T-cell (primary cell): ENCODE measurements at regions not wholly inside any gene's neighbourhood (a gene's known extent, or its start where the extent isn't known, plus 50 kb on each side); places are given as distances from the start of the nearest gene placed in this dataset.

ENCODE experiments used
- ATAC-seq, 4 experiments: fragments of 200-7000 bp in 3 of 4; fragments of 150-1000 bp in 1 of 4; cut with Tn5 transposase; replicated peaks in 1 of 4; 1 replicate in 3 of 4; 2 replicates in 1 of 4; pipeline ENCODE4 v1.10.0; 2021; ENCODE audit warnings: moderate library complexity in 3 of 4, mild to moderate bottlenecking in 2 of 4, moderate number of reproducible peaks in 1 of 4
- CTCF ChIA-PET, 2 donors: fragments of 300-600 bp; sonication (Branson Sonifier 250); formaldehyde crosslinking; loops; one replicate each; lab custom pipeline; 2022; ENCODE audit warnings: antibody characterized with exemption in 2 of 2; lab: Charles Lee
- POLR2A ChIA-PET, 2 donors: fragments of 300-600 bp; sonication (Branson Sonifier 250); formaldehyde crosslinking; loops; one replicate each; lab custom pipeline; 2022; ENCODE audit warnings: antibody characterized with exemption in 2 of 2; lab: Charles Lee
- DNase-seq, 35 experiments: peaks; one replicate each; pipeline versions ENCODE4 v3.0.0 to v3.0.0-alpha.2; 2013 to 2023
- H3K27ac ChIP-seq: one replicate; pipeline ENCODE4 v1.5.1; 2013; ENCODE audit warnings: low read length
- H3K27me3 ChIP-seq, 2 experiments: replicated peaks in 1 of 2; 1 replicate in 1 of 2; 2 replicates in 1 of 2; pipeline versions ENCODE4 v1.6.1 to v1.7.0; 2013; ENCODE audit warnings: low read length in 1 of 2, mixed read lengths in 1 of 2; ENCODE audit not compliant: control insufficient read depth in 2 of 2, insufficient read depth in 2 of 2; ENCODE audit errors: extremely low read depth in 1 of 2
- H3K36me3 ChIP-seq, 2 donors: 1 replicate in 1 of 2; 2 replicates in 1 of 2; pipeline versions ENCODE4 v1.6.1 to v1.7.0; 2013; ENCODE audit warnings: low read length in 1 of 2; ENCODE audit not compliant: control insufficient read depth in 2 of 2, insufficient read depth in 1 of 2; ENCODE audit errors: extremely low read depth in 1 of 2
- H3K4me1 ChIP-seq, 2 experiments: 1 replicate in 1 of 2; 2 replicates in 1 of 2; pipeline versions ENCODE4 v1.6.1 to v1.7.0; 2013; ENCODE audit warnings: low read length in 2 of 2, mixed read lengths in 1 of 2; ENCODE audit not compliant: insufficient read depth in 2 of 2, control insufficient read depth in 1 of 2; ENCODE audit errors: extremely low read depth in 1 of 2
- H3K4me3 ChIP-seq, 2 donors: 1 replicate in 1 of 2; 2 replicates in 1 of 2; pipeline versions ENCODE4 v1.5.1 to v1.7.0; 2013; ENCODE audit warnings: mild to moderate bottlenecking in 2 of 2, low read length in 1 of 2, moderate library complexity in 1 of 2; ENCODE audit not compliant: control insufficient read depth in 1 of 2; ENCODE audit errors: extremely low read depth in 1 of 2
- H3K9me3 ChIP-seq: 2 replicates; pipeline ENCODE4 v1.7.0; 2013
- H3K27ac Mint-ChIP-seq, 2 donors: one replicate each; pipeline ENCODE4 v1.8.0; 2020 to 2021; ENCODE audit warnings: mild to moderate bottlenecking in 2 of 2, mixed read lengths in 2 of 2
- H3K27me3 Mint-ChIP-seq, 2 donors: one replicate each; pipeline ENCODE4 v1.8.0; 2021 to 2022; ENCODE audit warnings: mixed read lengths in 2 of 2
- H3K36me3 Mint-ChIP-seq: one replicate; pipeline ENCODE4 v1.8.0; 2021; ENCODE audit warnings: mixed read lengths
- H3K4me1 Mint-ChIP-seq, 3 donors: one replicate each; pipeline ENCODE4 v1.8.0; 2020 to 2022; ENCODE audit warnings: mixed read lengths in 3 of 3, mild to moderate bottlenecking in 1 of 3
- H3K4me3 Mint-ChIP-seq, 3 donors: one replicate each; pipeline ENCODE4 v1.8.0; 2020 to 2022; ENCODE audit warnings: mild to moderate bottlenecking in 3 of 3, mixed read lengths in 3 of 3, moderate library complexity in 3 of 3
- H3K9me3 Mint-ChIP-seq, 3 donors: one replicate each; pipeline ENCODE4 v1.8.0; 2020 to 2022; ENCODE audit warnings: mixed read lengths in 3 of 3
- WGBS: methylation state at CpG from one replicate; pipeline ENCODE4 v1.1.5; 2013; ENCODE audit warnings: missing lambda C conversion rate; ENCODE audit not compliant: insufficient coverage; 5-methylcytosine and 5-hydroxymethylcytosine counted together

GRCh38 chr1:72485801-72486200, 203.5 kb upstream of the NEGR1 start:
- Mint-ChIP-seq H3K4me1 (peaks cover 0 to 5% (median 3%) of the 10 kb centered on the region in 3 donors), H3K27me3 (no peaks in the 10 kb centered on the region), H3K36me3 (no peaks in the 10 kb centered on the region), H3K4me3 (no peak overlapping the region), H3K27ac (no peak overlapping the region), H3K9me3 (peaks cover 1 to 23% (median 10%) of the 10 kb centered on the region in 3 donors)
- H3K4me3 ChIP-seq = no peak overlapping the region
- no peaks in the 10 kb centered on the region for H3K36me3 ChIP-seq
- CTCF ChIA-PET = no interaction called here
- no peak for ATAC-seq
- no CpG with 5 or more reads among the region's 1 CpG for WGBS
- POLR2A ChIA-PET = no interaction called here
- no peaks in the 10 kb centered on the region for H3K9me3 ChIP-seq
- DNase-seq = no peak
- H3K27ac ChIP-seq = no peak overlapping the region
- H3K4me1 ChIP-seq = peaks cover 0 to 6% of the 10 kb centered on the region in 2 experiments
- H3K27me3 ChIP-seq = no peaks in the 10 kb centered on the region

- H3K27ac ChIP-seq = no peak overlapping the region
- ChIA-PET CTCF (no interaction called here), POLR2A (no interaction called here)
- peaks cover 10 to 30% (median 12%) of the 10 kb centered on the region in 3 donors for H3K9me3 Mint-ChIP-seq
- H3K4me1 ChIP-seq = peaks cover 0 to 6% of the 10 kb centered on the region in 2 experiments
- peaks cover 0 to 5% (median 3%) of the 10 kb centered on the region in 3 donors for H3K4me1 Mint-ChIP-seq
- H3K9me3 ChIP-seq = no peaks in the 10 kb centered on the region
- H3K27me3 ChIP-seq = no peaks in the 10 kb centered on the region
- ATAC-seq (no peak), DNase-seq (no peak)
- no peaks in the 10 kb centered on the region for H3K36me3 ChIP-seq
- H3K4me3 ChIP-seq = no peak overlapping the region
- H3K4me3 Mint-ChIP-seq = no peak overlapping the region
- H3K27ac Mint-ChIP-seq = no peak overlapping the region
- H3K27me3 Mint-ChIP-seq = no peaks in the 10 kb centered on the region
- no peaks in the 10 kb centered on the region for H3K36me3 Mint-ChIP-seq
These were observed 201.6 kb upstream of the NEGR1 start for GRCh38 chr1:72483846-72484357.

GRCh38 chr1:72482736-72483413, 200.5 kb upstream of the NEGR1 start:
- DNase-seq (no peak), ATAC-seq (no peak)
- no peaks in the 10 kb centered on the region for H3K36me3 ChIP-seq
- Mint-ChIP-seq H3K9me3 (peaks cover 11 to 32% (median 14%) of the 10 kb centered on the region in 3 donors), H3K27me3 (no peaks in the 10 kb centered on the region), H3K4me3 (no peak overlapping the region), H3K27ac (no peak overlapping the region), H3K36me3 (no peaks in the 10 kb centered on the region), H3K4me1 (peaks cover 0 to 5% (median 3%) of the 10 kb centered on the region in 3 donors)
- H3K4me1 ChIP-seq = peaks cover 0 to 6% of the 10 kb centered on the region in 2 experiments
- H3K4me3 ChIP-seq = no peak overlapping the region
- POLR2A ChIA-PET = no interaction called here
- no peaks in the 10 kb centered on the region for H3K9me3 ChIP-seq
- CTCF ChIA-PET = no interaction called here
- no peak overlapping the region for H3K27ac ChIP-seq
- 90% methylated on average over 4 of the region's 6 CpGs for WGBS
- H3K27me3 ChIP-seq = no peaks in the 10 kb centered on the region

- 68% methylated on average over 3 of the region's 5 CpGs for WGBS
- H3K4me1 Mint-ChIP-seq = peaks cover 0 to 5% (median 3%) of the 10 kb centered on the region in 3 donors
- H3K27me3 ChIP-seq = no peaks in the 10 kb centered on the region
- no peak overlapping the region for H3K4me3 ChIP-seq
- H3K4me1 ChIP-seq = peaks cover 0 to 6% of the 10 kb centered on the region in 2 experiments
- DNase-seq = no peak
- no peaks in the 10 kb centered on the region for H3K36me3 ChIP-seq
- no peak overlapping the region for H3K4me3 Mint-ChIP-seq
- ChIA-PET POLR2A (no interaction called here), CTCF (no interaction called here)
- H3K9me3 ChIP-seq = no peaks in the 10 kb centered on the region
- H3K27me3 Mint-ChIP-seq = no peaks in the 10 kb centered on the region
- H3K36me3 Mint-ChIP-seq = no peaks in the 10 kb centered on the region
- ATAC-seq = no peak
- H3K27ac Mint-ChIP-seq = no peak overlapping the region
- no peak overlapping the region for H3K27ac ChIP-seq
- peaks cover 11 to 31% (median 14%) of the 10 kb centered on the region in 3 donors for H3K9me3 Mint-ChIP-seq
These were observed 199.2 kb upstream of the NEGR1 start for GRCh38 chr1:72481420-72481970.

GRCh38 chr1:72466376-72466775, 184.0 kb upstream of the NEGR1 start:
- ATAC-seq (no peak), DNase-seq (no peak)
- POLR2A ChIA-PET = no interaction called here
- Histone ChIP-seq H3K27ac (no peak overlapping the region), H3K4me3 (no peak overlapping the region), H3K4me1 (no peaks in the 10 kb centered on the region), H3K27me3 (no peaks in the 10 kb centered on the region), H3K9me3 (no peaks in the 10 kb centered on the region), H3K36me3 (no peaks in the 10 kb centered on the region)
- no peak overlapping the region for H3K27ac Mint-ChIP-seq
- H3K36me3 Mint-ChIP-seq = no peaks in the 10 kb centered on the region
- H3K4me3 Mint-ChIP-seq = no peak overlapping the region
- no peaks in the 10 kb centered on the region for H3K27me3 Mint-ChIP-seq
- peaks cover 0 to 5% (median 4%) of the 10 kb centered on the region in 3 donors for H3K9me3 Mint-ChIP-seq
- CTCF ChIA-PET = no interaction called here
- WGBS = no CpG with 5 or more reads among the region's 1 CpG
- no peaks in the 10 kb centered on the region for H3K4me1 Mint-ChIP-seq

GRCh38 chr1:72462186-72462905, 180.0 kb upstream of the NEGR1 start:
- no peak overlapping the region for H3K27ac ChIP-seq
- ChIA-PET CTCF (no interaction called here), POLR2A (no interaction called here)
- 100% methylated on average over 1 of the region's 3 CpGs for WGBS
- DNase-seq = no peak
- H3K36me3 ChIP-seq = no peaks in the 10 kb centered on the region
- H3K4me3 ChIP-seq = no peak overlapping the region
- H3K4me1 Mint-ChIP-seq = no peaks in the 10 kb centered on the region
- no peaks in the 10 kb centered on the region for H3K36me3 Mint-ChIP-seq
- ATAC-seq = no peak
- no peaks in the 10 kb centered on the region for H3K9me3 ChIP-seq
- peaks cover 0 to 5% (median 4%) of the 10 kb centered on the region in 3 donors for H3K9me3 Mint-ChIP-seq
- H3K27me3 Mint-ChIP-seq = no peaks in the 10 kb centered on the region
- no peak overlapping the region for H3K27ac Mint-ChIP-seq
- H3K27me3 ChIP-seq = no peaks in the 10 kb centered on the region
- no peaks in the 10 kb centered on the region for H3K4me1 ChIP-seq
- H3K4me3 Mint-ChIP-seq = no peak overlapping the region
